Fibroblast of the aortic adventitia (primary cell): ENCODE measurements at regions not wholly inside any gene's neighbourhood (a gene's known extent, or its start where the extent isn't known, plus 50 kb on each side); places are given as distances from the start of the nearest gene placed in this dataset.

Experiments
- DNase-seq: peaks from one replicate; pipeline ENCODE4 v3.0.0-alpha.2; 2010; ENCODE audit warnings: low read depth
- H3K4me3 ChIP-seq: 2 replicates; pipeline ENCODE4 v1.5.1; 2011; ENCODE audit warnings: low read depth, mild to moderate bottlenecking, control low read depth, low read length, moderate library complexity
- TF ChIP-seq, protein P1 (sequence below): IDR thresholded peaks from 2 replicates; pipeline ENCODE4 v1.5.1; 2011; ENCODE audit warnings: mild to moderate bottlenecking, low read length, control low read depth, inconsistent platforms; ENCODE audit not compliant: insufficient read depth

DNA sequence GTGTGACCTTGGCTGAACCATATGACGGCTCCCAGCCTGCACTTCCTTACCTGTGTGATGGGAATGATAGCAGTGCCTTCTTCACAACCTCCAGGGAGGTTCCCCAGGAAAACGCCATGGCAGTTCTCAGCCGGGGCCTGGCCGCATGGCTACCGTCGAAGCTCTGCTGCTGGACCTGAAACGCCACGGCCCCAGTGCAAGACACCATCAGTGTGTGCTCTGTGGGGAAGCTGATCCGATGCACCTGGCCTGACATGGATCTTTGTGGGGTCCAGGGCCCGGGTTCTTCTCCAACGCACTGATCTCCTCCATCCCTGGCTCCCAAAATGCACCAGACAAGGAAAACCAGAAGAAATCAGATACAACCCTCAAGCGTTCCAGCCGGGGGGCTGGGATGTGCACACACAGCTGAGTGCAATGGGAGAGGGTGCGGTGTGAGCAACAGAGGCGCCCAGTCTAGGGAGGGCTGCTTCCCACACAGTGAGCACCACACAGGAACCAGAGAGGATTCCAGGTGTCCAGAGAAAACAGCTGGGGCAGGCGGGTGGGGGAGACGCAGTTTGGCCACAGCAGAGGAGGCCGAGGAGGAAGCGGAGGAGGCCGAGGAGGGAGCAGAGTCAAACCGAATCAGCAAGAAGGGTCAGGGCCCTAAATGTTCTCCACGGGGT, 54.3 kb upstream of the ZNF469 start:
- TF ChIP-seq, protein P1, sequence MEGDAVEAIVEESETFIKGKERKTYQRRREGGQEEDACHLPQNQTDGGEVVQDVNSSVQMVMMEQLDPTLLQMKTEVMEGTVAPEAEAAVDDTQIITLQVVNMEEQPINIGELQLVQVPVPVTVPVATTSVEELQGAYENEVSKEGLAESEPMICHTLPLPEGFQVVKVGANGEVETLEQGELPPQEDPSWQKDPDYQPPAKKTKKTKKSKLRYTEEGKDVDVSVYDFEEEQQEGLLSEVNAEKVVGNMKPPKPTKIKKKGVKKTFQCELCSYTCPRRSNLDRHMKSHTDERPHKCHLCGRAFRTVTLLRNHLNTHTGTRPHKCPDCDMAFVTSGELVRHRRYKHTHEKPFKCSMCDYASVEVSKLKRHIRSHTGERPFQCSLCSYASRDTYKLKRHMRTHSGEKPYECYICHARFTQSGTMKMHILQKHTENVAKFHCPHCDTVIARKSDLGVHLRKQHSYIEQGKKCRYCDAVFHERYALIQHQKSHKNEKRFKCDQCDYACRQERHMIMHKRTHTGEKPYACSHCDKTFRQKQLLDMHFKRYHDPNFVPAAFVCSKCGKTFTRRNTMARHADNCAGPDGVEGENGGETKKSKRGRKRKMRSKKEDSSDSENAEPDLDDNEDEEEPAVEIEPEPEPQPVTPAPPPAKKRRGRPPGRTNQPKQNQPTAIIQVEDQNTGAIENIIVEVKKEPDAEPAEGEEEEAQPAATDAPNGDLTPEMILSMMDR: no peak
- DNase-seq: no peak
- no peak overlapping the region for H3K4me3 ChIP-seq

GRCh38 chr16:88329726-88330700, 52.7 kb upstream of the ZNF469 start:
- no peak for DNase-seq
- TF ChIP-seq, protein P1: no peak

DNA sequence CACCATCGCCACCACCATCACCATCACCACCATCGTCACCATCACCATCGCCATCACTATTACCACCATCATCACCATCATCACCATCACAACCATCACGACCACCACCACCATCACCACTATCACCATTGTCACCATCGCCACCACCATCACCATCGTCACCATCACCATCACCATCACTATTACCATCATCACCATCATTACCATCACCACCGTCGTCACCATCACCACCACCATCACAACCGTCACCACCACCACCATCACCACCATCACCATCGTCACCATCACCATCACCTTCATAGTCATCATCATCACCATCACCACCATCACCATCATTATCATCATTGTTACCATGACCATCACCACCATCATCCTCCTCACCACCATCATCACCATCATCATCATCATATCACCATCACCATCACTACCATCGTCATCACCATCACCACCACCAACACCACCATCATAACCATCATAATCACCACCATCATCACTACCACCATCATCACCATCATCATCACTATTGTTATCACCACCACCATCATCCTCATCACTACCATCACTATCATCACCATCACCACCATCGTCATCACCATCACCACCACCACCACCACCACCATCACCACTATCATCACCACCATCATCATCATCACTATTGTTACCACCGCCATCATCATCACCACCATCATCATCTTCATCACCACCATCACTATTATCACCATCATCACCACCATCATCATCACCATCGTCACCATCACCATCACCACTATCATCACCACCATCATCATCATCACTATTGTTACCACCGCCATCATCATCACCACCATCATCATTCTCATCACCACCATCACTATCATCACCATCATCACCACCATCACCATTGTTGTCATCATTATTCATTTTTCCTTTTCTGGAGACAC, 51.5 kb upstream of the ZNF469 start:
- TF ChIP-seq, protein P1: no peak
- no peak for DNase-seq
- H3K4me3 ChIP-seq: no peak overlapping the region

More at GRCh38 chr16:88329726-88330700, 52.7 kb upstream of the ZNF469 start:
- no peak overlapping the region for H3K4me3 ChIP-seq

DNA sequence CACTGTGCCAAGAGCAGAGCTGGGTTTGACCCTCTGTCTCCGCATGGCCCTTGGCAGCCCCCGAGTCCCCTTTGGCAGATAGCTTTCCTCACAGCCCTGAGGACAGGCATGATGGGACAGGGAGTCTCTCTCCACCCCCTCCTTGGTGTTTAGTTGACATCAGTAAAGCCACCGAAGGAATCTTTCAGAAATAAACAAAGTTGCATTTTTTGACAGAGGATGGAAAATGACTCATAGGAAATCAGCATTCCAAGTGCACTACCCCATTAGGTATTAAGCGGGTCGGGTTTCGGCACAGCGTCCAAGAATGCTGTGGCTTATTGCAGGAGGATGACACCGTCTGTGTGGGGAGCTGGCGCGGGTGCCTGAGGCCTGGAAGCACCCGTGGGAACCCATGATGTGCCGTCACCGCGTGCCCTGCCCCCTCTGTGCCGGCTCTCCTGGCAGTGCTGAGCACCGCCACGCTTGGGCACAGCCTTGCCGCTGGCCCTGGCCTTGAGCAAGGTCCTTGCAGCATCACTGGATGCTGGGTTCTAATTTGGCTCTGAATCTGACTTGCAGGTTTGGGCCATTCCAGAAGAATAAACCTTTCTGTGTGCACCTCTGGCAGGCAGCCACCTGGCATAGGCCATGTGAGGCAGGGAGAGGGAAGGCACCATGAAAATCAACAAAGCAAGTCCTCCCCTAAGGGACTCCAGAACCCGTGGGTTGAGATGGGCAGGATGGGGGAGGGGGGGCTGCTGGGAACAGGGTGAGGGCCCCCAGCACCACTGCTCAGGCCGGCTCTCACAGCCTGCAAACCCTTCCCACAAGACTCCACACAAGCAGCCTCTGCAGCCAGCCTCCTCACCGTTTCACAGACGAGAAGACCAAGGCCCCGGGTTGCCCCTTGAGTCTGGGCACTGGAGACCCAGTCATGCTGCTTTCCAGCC, 50.5 kb upstream of the ZNF469 start:
- H3K4me3 ChIP-seq: no peak overlapping the region
- TF ChIP-seq, protein P1: no peak

DNA sequence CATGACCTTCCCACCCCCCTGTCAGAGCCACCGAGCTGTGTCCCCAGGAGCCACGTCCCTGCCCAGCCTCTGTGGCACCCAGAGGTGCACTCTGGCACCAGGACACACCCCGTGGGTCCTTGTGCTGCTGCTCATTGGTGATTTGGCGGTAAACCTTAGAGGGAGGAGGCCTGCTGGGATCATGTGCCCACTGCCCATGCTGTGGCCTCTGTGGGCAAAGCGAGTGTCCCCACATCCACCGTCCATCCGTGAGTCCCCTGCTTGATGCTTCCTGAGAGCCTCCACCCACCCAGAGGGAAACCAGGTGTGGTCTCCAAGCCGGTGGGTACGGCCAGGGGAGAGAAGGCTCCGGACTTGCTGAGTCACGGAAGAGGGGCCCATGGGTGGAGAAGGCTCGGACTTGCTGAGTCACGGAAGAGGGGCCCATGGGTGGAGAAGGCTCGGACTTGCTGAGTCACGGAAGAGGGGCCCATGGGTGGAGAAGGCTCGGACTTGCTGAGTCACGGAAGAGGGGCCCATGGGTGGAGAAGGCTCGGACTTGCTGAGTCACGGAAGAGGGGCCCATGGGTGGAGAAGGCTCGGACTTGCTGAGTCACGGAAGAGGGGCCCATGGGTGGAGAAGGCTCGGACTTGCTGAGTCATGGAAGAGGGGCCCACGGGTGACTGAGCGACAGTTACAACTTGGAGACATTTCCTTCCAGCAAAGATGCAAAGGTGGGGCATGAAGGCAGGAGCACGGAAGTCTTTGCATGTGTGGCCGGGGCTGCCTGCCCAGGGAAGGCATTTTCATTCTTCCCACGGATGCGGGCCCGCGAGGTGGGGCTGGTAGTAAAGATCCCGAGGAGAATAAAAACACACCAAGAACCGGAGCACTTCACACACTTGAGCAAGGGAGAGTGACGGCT, 49.6 kb upstream of the ZNF469 start:
- peak overlapping the region; percentile 28 for H3K4me3 ChIP-seq
- DNase-seq: peak; percentile 78

More for the DNA sequence above, 50.5 kb upstream of the ZNF469 start:
- DNase-seq: peak; percentile 100
